Mammary epithelial cell (primary cell): ENCODE measurements at regions not wholly inside any gene's neighbourhood (a gene's known extent, or its start where the extent isn't known, plus 50 kb on each side); places are given as distances from the start of the nearest gene placed in this dataset.

ENCODE experiments used
- EZH2 ChIP-seq: IDR thresholded peaks from 2 replicates; pipeline ENCODE4 v1.6.1; 2012; ENCODE audit warnings: low read length, inconsistent platforms, borderline replicate concordance
- TF ChIP-seq, protein P1 (sequence below), 2 donors: IDR thresholded peaks in 1 of 2; conservative IDR thresholded peaks in 1 of 2; 2 replicates each; pipeline ENCODE4 v1.5.1; 2011 to 2012; ENCODE audit warnings: inconsistent platforms in 2 of 2, low read length in 2 of 2, mild to moderate bottlenecking in 2 of 2, control low read depth in 1 of 2, low read depth in 1 of 2; ENCODE audit not compliant: insufficient read depth in 1 of 2; ENCODE audit errors: extremely low read depth in 1 of 2

DNA sequence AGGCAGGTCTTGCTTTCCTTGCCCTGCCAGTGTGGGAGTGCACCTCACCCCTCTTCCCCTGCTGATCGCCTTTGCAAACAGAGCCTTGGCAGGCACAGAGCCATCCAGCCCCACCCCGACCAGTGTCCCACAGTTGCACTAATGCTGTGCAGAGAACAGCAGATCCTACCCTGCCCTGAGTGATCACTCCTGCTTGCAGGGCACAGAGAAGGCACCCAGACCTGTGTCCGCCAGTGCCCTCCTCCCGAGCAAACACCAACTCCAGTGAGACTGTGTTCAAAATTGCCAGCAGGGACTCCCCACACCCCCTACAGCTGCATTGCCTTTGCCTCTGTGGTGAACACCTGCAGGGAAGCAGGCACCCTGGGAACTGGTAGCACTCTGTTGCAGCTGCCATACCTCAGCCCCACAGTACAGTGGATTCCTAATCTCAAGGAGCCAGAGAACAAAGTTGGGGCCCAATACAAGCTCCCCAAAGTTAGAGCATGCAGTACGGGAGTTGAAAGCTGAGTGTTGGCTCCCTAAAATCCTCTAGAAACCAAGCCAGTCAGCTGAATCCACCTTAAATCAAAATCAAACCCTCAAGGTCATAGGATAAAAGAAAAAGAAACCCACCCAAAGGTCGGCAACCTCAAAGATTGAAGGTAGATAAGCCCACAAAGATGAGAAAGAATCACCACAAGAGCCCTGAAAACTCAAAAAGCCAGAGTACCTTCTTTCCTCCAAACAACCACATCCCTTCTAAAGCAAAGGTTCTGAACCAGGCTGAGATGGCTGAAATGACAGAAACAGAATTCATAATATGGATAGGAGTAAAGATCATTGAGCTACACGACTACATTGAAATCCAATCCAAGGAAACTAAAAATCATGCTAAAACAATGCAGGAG is 92.9 kb upstream of the PIK3R1 start:
- TF ChIP-seq, protein P1, sequence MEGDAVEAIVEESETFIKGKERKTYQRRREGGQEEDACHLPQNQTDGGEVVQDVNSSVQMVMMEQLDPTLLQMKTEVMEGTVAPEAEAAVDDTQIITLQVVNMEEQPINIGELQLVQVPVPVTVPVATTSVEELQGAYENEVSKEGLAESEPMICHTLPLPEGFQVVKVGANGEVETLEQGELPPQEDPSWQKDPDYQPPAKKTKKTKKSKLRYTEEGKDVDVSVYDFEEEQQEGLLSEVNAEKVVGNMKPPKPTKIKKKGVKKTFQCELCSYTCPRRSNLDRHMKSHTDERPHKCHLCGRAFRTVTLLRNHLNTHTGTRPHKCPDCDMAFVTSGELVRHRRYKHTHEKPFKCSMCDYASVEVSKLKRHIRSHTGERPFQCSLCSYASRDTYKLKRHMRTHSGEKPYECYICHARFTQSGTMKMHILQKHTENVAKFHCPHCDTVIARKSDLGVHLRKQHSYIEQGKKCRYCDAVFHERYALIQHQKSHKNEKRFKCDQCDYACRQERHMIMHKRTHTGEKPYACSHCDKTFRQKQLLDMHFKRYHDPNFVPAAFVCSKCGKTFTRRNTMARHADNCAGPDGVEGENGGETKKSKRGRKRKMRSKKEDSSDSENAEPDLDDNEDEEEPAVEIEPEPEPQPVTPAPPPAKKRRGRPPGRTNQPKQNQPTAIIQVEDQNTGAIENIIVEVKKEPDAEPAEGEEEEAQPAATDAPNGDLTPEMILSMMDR (conservative IDR thresholded peaks at IDR 0.05 in 1 of 2, IDR thresholded peaks at IDR 0.05 in 1 of 2; ENCODE audit: extremely low read depth in 1 of 2, insufficient read depth in 1 of 2, low read depth in 1 of 2, low read length in 2 of 2) = no peak
- no peak for TF ChIP-seq EZH2
